ENCODE measurements at regions not wholly inside any gene's neighbourhood (a gene's known extent, or its start where the extent isn't known, plus 50 kb on each side); places are given as distances from the start of the nearest gene placed in this dataset.

DNA sequence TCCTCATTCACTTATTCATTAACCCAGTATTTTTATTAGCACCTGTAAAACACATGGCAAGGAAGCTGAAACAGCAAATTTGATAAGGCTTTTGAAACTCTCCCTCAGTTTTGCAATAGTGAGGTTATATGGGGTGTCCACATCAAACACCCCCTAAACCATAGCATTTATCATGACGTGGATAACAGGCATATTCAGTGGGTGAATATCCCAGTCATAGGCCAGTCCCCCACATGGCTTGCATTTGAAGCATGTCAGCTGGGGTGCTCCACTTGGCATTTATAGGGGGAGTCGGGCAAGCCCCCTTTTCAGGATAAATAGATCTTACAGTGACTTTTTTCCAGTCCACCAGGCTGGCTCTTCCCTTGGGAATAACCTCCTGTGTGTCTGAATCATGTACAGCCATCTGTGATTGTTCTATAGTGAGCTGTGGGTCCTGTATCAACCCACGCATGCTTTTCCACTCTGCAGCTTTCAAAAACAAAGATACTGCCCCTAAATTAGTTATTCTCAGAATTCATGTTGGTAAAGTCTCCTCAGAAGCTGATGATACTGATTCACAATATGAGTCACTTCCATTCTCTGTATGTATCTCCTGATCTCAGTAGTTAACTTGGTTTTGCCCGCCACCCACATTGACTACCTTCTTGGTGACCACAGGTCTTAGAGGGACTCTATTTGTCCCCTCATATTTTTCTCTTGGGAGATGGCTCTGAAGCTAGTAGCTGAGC is 84.4 kb upstream of the SPIN1 start:
- ChIA-PET CTCF (no interaction called here), POLR2A (no interaction called here)
- no peaks in the 10 kb centered on the region for H3K4me1 Mint-ChIP-seq (ENCODE audit: low read depth, unreplicated experiment)
- no peak overlapping the region for H3K4me3 Mint-ChIP-seq (ENCODE audit: unreplicated experiment)
- H3K27me3 ChIP-seq (replicated peaks; ENCODE audit: control insufficient read depth, insufficient read depth, low read length), result no peaks in the 10 kb centered on the region
- DNase-seq, result no peak
- H3K4me3 ChIP-seq (ENCODE audit: low read depth, low read length), result no peak overlapping the region
- H3K27ac Mint-ChIP-seq (ENCODE audit: unreplicated experiment), result no peak overlapping the region
- no peaks in the 10 kb centered on the region for H3K9me3 ChIP-seq
- H3K36me3 ChIP-seq (ENCODE audit: control insufficient read depth, insufficient read depth, low read length), result no peaks in the 10 kb centered on the region
- H3K9me3 Mint-ChIP-seq (ENCODE audit: unreplicated experiment), result no peaks in the 10 kb centered on the region
- H3K27me3 Mint-ChIP-seq (ENCODE audit: insufficient read depth, unreplicated experiment), result no peaks in the 10 kb centered on the region
- no TSS peak for BruUV-seq (replicated peaks)
- intact Hi-C loops (cut with micrococcal nuclease; ENCODE audit: unreplicated experiment), result no loop called here
- H3K4me1 ChIP-seq, result no peaks in the 10 kb centered on the region
- TF ChIP-seq, protein P1, sequence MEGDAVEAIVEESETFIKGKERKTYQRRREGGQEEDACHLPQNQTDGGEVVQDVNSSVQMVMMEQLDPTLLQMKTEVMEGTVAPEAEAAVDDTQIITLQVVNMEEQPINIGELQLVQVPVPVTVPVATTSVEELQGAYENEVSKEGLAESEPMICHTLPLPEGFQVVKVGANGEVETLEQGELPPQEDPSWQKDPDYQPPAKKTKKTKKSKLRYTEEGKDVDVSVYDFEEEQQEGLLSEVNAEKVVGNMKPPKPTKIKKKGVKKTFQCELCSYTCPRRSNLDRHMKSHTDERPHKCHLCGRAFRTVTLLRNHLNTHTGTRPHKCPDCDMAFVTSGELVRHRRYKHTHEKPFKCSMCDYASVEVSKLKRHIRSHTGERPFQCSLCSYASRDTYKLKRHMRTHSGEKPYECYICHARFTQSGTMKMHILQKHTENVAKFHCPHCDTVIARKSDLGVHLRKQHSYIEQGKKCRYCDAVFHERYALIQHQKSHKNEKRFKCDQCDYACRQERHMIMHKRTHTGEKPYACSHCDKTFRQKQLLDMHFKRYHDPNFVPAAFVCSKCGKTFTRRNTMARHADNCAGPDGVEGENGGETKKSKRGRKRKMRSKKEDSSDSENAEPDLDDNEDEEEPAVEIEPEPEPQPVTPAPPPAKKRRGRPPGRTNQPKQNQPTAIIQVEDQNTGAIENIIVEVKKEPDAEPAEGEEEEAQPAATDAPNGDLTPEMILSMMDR (IDR thresholded peaks at IDR 0.05; ENCODE audit: insufficient read depth in 1 of 2, low read depth in 1 of 2, low read length in 1 of 2, severe bottlenecking in 1 of 2, unreplicated experiment in 1 of 2), result no peak
- no peaks in the 10 kb centered on the region for H3K36me3 Mint-ChIP-seq (ENCODE audit: insufficient read depth, unreplicated experiment)

DNA sequence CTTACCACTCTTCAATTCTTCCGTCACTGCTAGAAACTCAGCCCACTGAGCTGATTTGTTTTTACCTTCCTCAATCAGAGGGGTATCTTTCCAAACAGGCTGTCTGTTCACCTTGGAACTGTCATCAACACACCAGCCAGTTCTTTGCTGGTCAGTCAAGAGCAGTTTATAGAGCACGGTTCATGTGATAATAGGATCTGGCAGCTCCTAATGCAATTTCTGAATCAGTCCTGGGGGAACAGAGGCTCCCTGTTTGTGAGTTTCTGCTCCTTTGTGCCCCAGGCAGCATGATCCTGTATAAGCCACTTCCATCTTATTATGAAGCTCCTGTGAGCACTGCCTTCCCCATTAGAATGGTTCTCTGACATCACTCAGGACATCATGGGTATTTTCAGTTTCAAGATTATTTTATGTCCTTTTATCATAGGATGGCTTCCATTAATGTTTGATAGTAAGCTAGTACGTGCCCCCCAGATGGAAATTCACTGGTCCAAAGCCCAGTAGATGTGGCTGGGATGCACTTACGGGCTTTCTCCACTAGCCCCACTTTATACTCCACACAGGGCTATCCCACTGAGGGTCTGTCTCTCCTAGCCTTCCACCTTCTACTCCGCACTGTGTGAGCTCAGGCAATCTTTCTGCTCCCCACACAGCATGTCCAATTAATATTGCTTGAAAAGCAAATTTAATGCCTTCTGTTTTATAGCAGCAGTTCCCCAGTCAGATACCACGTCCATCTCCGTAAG is 85.5 kb upstream of the SPIN1 start:
- Histone ChIP-seq H3K4me1 (no peaks in the 10 kb centered on the region), H3K4me3 (ENCODE audit: low read depth, low read length) (no peak overlapping the region), H3K9me3 (no peaks in the 10 kb centered on the region), H3K36me3 (ENCODE audit: control insufficient read depth, insufficient read depth, low read length) (no peaks in the 10 kb centered on the region), H3K27me3 (replicated peaks; ENCODE audit: control insufficient read depth, insufficient read depth, low read length) (no peaks in the 10 kb centered on the region)
- POLR2A ChIA-PET, result no interaction called here
- H3K36me3 Mint-ChIP-seq (ENCODE audit: insufficient read depth, unreplicated experiment), result no peaks in the 10 kb centered on the region
- H3K9me3 Mint-ChIP-seq (ENCODE audit: unreplicated experiment), result no peaks in the 10 kb centered on the region
- CTCF ChIA-PET, result no interaction called here
- DNase-seq, result no peak
- BruUV-seq (replicated peaks), result no TSS peak
- H3K27me3 Mint-ChIP-seq (ENCODE audit: insufficient read depth, unreplicated experiment), result no peaks in the 10 kb centered on the region
- H3K4me3 Mint-ChIP-seq (ENCODE audit: unreplicated experiment), result no peak overlapping the region
- H3K27ac Mint-ChIP-seq (ENCODE audit: unreplicated experiment), result no peak overlapping the region
- intact Hi-C loops (cut with micrococcal nuclease; ENCODE audit: unreplicated experiment), result no loop called here
- TF ChIP-seq, protein P1 (IDR thresholded peaks at IDR 0.05; ENCODE audit: insufficient read depth in 1 of 2, low read depth in 1 of 2, low read length in 1 of 2, severe bottlenecking in 1 of 2, unreplicated experiment in 1 of 2), result no peak
- no peaks in the 10 kb centered on the region for H3K4me1 Mint-ChIP-seq (ENCODE audit: low read depth, unreplicated experiment)

DNA sequence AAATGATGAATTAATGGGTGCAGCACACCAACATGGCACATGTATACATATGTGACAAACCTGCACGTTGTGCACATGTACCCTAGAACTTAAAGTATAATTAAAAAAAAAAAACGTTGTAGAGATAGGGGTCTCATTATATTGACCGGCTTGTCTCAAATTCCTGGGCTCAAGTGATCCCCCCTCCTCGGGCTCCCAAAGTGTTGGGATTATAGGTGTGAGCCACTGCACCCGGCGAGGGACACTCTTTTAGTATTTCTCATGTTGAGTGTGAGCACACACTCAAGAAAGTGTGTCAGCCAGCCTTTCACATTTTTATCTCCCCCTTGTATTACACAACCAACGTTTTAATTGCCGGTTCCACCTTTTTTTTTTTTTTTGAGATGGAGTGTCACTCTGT is 87.7 kb upstream of the SPIN1 start:
- H3K4me3 ChIP-seq (ENCODE audit: low read depth, low read length), result no peak overlapping the region
- BruUV-seq (replicated peaks), result no TSS peak
- no peak overlapping the region for H3K4me3 Mint-ChIP-seq (ENCODE audit: unreplicated experiment)
- no peak for DNase-seq
- CTCF ChIA-PET, result no interaction called here
- H3K27me3 ChIP-seq (replicated peaks; ENCODE audit: control insufficient read depth, insufficient read depth, low read length), result no peaks in the 10 kb centered on the region
- POLR2A ChIA-PET, result no interaction called here
- no peaks in the 10 kb centered on the region for H3K36me3 ChIP-seq (ENCODE audit: control insufficient read depth, insufficient read depth, low read length)
- H3K36me3 Mint-ChIP-seq (ENCODE audit: insufficient read depth, unreplicated experiment), result no peaks in the 10 kb centered on the region
- H3K27ac Mint-ChIP-seq (ENCODE audit: unreplicated experiment), result no peak overlapping the region
- TF ChIP-seq, protein P1 (IDR thresholded peaks at IDR 0.05; ENCODE audit: insufficient read depth in 1 of 2, low read depth in 1 of 2, low read length in 1 of 2, severe bottlenecking in 1 of 2, unreplicated experiment in 1 of 2), result no peak
- H3K4me1 Mint-ChIP-seq (ENCODE audit: low read depth, unreplicated experiment), result no peaks in the 10 kb centered on the region
- no peaks in the 10 kb centered on the region for H3K9me3 Mint-ChIP-seq (ENCODE audit: unreplicated experiment)
- no peaks in the 10 kb centered on the region for H3K27me3 Mint-ChIP-seq (ENCODE audit: insufficient read depth, unreplicated experiment)
- no peaks in the 10 kb centered on the region for H3K9me3 ChIP-seq
- intact Hi-C loops (cut with micrococcal nuclease; ENCODE audit: unreplicated experiment), result no loop called here
- no peaks in the 10 kb centered on the region for H3K4me1 ChIP-seq
